CD4-positive, alpha-beta T cell treated with Interleukin-17A for 1 hour (primary cell): ENCODE measurements at regions not wholly inside any gene's neighbourhood (a gene's known extent, or its start where the extent isn't known, plus 50 kb on each side); places are given as distances from the start of the nearest gene placed in this dataset.

ENCODE experiments used
- DNase-seq: peaks from one replicate; pipeline ENCODE4 v3.0.0-alpha.2; 2020

- peak; percentile 83 for DNase-seq
These were observed 50.2 kb upstream of the CDK1 start for GRCh38 chr10:60728056-60728455.

- DNase-seq = no peak
These were observed 52.0 kb upstream of the CDK1 start for GRCh38 chr10:60726257-60726656.

GRCh38 chr10:60722623-60723022 is 55.7 kb upstream of the CDK1 start:
- DNase-seq = no peak

- no peak for DNase-seq
These were observed 58.6 kb upstream of the CDK1 start for GRCh38 chr10:60719721-60720120.

GRCh38 chr10:60718886-60719285 is 59.4 kb upstream of the CDK1 start:
- no peak for DNase-seq

GRCh38 chr10:60717852-60718251 is 60.4 kb upstream of the CDK1 start:
- no peak for DNase-seq

- peak; percentile 24 for DNase-seq
These were observed 64.0 kb upstream of the CDK1 start for GRCh38 chr10:60714233-60714632.

GRCh38 chr10:60711496-60711895 is 66.8 kb upstream of the CDK1 start:
- no peak for DNase-seq

- DNase-seq = no peak
These were observed 68.2 kb upstream of the CDK1 start for GRCh38 chr10:60710041-60710440.

GRCh38 chr10:60708666-60709065 is 69.6 kb upstream of the CDK1 start:
- DNase-seq = peak; percentile 64

- no peak for DNase-seq
These were observed 70.4 kb upstream of the CDK1 start for GRCh38 chr10:60707841-60708240.

- DNase-seq = no peak
These were observed 72.1 kb upstream of the CDK1 start for GRCh38 chr10:60706146-60706545.

- no peak for DNase-seq
These were observed 72.9 kb upstream of the CDK1 start for GRCh38 chr10:60705376-60705775.

GRCh38 chr10:60704471-60704870 is 73.8 kb upstream of the CDK1 start:
- no peak for DNase-seq

- DNase-seq = peak; percentile 17
These were observed 74.8 kb upstream of the CDK1 start for GRCh38 chr10:60703266-60704041.

GRCh38 chr10:60687679-60688078 is 90.6 kb upstream of the CDK1 start:
- no peak for DNase-seq

GRCh38 chr10:60684091-60684490 is 94.2 kb upstream of the CDK1 start:
- DNase-seq = no peak

GRCh38 chr10:60681103-60681502 is 97.2 kb upstream of the CDK1 start:
- no peak for DNase-seq

GRCh38 chr10:60679388-60679990 is 98.8 kb upstream of the CDK1 start:
- DNase-seq = no peak

- DNase-seq = no peak
These were observed 99.3 kb upstream of the CDK1 start for GRCh38 chr10:60678978-60679377.

GRCh38 chr10:60677531-60678129 is 100.6 kb upstream of the CDK1 start:
- DNase-seq = no peak

GRCh38 chr10:60675236-60675635 is 103.0 kb upstream of the CDK1 start:
- DNase-seq = no peak

- no peak for DNase-seq
These were observed 108.8 kb upstream of the CDK1 start for GRCh38 chr10:60669501-60669900.

- no peak for DNase-seq
These were observed 112.1 kb upstream of the CDK1 start for GRCh38 chr10:60666221-60666620.
